ENCODE measurements at regions not wholly inside any gene's neighbourhood (a gene's known extent, or its start where the extent isn't known, plus 50 kb on each side); places are given as distances from the start of the nearest gene placed in this dataset.

- Histone ChIP-seq H3K4me1 (replicated peaks) (no peaks in the 10 kb centered on the region), H3K27ac (no peak overlapping the region), H3K9me3 (no peaks in the 10 kb centered on the region), H3K36me3 (no peaks in the 10 kb centered on the region), H3K4me3 (no peak overlapping the region), H3K27me3 (replicated peaks; ENCODE audit: insufficient read depth) (no peaks in the 10 kb centered on the region)
- intact Hi-C loops (cut with DNase I) = no loop called here
- no peak for DNase-seq (ENCODE audit: low spot score)
- TF ChIP-seq, protein P1, sequence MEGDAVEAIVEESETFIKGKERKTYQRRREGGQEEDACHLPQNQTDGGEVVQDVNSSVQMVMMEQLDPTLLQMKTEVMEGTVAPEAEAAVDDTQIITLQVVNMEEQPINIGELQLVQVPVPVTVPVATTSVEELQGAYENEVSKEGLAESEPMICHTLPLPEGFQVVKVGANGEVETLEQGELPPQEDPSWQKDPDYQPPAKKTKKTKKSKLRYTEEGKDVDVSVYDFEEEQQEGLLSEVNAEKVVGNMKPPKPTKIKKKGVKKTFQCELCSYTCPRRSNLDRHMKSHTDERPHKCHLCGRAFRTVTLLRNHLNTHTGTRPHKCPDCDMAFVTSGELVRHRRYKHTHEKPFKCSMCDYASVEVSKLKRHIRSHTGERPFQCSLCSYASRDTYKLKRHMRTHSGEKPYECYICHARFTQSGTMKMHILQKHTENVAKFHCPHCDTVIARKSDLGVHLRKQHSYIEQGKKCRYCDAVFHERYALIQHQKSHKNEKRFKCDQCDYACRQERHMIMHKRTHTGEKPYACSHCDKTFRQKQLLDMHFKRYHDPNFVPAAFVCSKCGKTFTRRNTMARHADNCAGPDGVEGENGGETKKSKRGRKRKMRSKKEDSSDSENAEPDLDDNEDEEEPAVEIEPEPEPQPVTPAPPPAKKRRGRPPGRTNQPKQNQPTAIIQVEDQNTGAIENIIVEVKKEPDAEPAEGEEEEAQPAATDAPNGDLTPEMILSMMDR (IDR thresholded peaks at IDR 0.05) = no peak
- no peak for TF ChIP-seq POLR2A (IDR thresholded peaks at IDR 0.05)
- no peak for TF ChIP-seq POLR2AphosphoS5 (IDR thresholded peaks at IDR 0.05)
Observed at GRCh38 chr4:154001193-154001592, 212.3 kb upstream of the SFRP2 start.

- intact Hi-C loops (cut with DNase I) = no loop called here
- no peak for TF ChIP-seq POLR2AphosphoS5 (IDR thresholded peaks at IDR 0.05)
- TF ChIP-seq, protein P1 (IDR thresholded peaks at IDR 0.05) = no peak
- TF ChIP-seq POLR2A (IDR thresholded peaks at IDR 0.05) = no peak
- WGBS = 80% methylated on average over 4 of the region's 4 CpGs
Observed at GRCh38 chr4:153997516-153997915, 208.6 kb upstream of the SFRP2 start.

GRCh38 chr4:153989505-153989904 is 200.6 kb upstream of the SFRP2 start:
- no peaks in the 10 kb centered on the region for H3K9me3 ChIP-seq
- TF ChIP-seq POLR2A (IDR thresholded peaks at IDR 0.05) = no peak
- TF ChIP-seq POLR2AphosphoS5 (IDR thresholded peaks at IDR 0.05) = no peak
- TF ChIP-seq, protein P1 (IDR thresholded peaks at IDR 0.05) = no peak
- intact Hi-C loops (cut with DNase I) = no loop called here
- no peaks in the 10 kb centered on the region for H3K36me3 ChIP-seq
- DNase-seq (ENCODE audit: low spot score) = no peak
- H3K4me1 ChIP-seq (replicated peaks) = no peaks in the 10 kb centered on the region
- H3K27me3 ChIP-seq (replicated peaks; ENCODE audit: insufficient read depth) = no peaks in the 10 kb centered on the region
- H3K4me3 ChIP-seq = no peak overlapping the region
- WGBS = 79% methylated on average over 2 of the region's 2 CpGs
- no peak overlapping the region for H3K27ac ChIP-seq

More at GRCh38 chr4:153997516-153997915, 208.6 kb upstream of the SFRP2 start:
- Histone ChIP-seq H3K4me3 (no peak overlapping the region), H3K9me3 (no peaks in the 10 kb centered on the region), H3K4me1 (replicated peaks) (no peaks in the 10 kb centered on the region), H3K27ac (no peak overlapping the region), H3K27me3 (replicated peaks; ENCODE audit: insufficient read depth) (no peaks in the 10 kb centered on the region), H3K36me3 (no peaks in the 10 kb centered on the region)
- no peak for DNase-seq (ENCODE audit: low spot score)

DNA sequence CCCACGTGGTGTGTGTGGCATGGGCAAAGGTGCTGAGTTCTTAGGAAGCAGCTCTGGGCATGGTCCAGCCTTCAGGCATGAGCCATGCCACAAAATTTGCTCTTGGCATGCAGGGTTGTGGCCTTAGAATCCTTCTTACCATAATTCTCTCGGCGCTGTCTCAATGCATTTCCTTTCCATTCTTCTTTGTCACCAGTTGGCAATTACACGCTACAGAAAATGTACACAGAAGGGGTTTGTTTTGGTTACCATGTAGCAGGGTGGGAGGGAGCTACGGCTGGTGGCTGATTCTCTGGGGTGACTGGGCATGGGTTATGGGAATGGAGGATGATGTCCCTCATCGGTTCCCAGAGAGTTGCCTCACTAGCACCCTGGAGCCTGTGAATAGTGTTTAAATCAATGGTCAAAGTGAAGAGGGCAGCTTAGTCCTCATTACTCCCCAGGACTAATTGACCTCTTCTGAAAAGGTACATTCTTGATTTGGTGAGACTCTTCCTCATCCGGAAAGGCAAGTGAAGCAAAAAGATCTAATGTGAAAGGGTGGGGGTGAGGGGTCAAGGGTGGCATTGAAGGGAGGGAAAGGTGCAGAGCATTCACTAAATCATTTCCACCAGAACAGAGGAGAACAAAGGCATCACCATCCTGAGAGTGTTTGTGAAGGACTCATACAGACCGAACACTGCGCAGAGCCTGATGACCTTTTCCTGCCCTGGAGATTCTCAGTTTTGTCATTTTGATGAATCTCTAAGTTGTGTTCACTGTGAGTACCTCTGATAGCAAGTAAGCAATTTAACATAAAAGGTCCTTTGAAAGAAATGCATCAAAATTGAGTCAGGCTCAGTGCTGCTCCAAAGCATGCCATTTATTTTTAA is 199.8 kb upstream of the SFRP2 start:
- Histone ChIP-seq H3K27ac (no peak overlapping the region), H3K27me3 (replicated peaks; ENCODE audit: insufficient read depth) (no peaks in the 10 kb centered on the region), H3K36me3 (no peaks in the 10 kb centered on the region), H3K4me3 (no peak overlapping the region), H3K9me3 (no peaks in the 10 kb centered on the region), H3K4me1 (replicated peaks) (no peaks in the 10 kb centered on the region)
- intact Hi-C loops (cut with DNase I) = no loop called here
- WGBS = 68% methylated on average over 9 of the region's 9 CpGs
- DNase-seq (ENCODE audit: low spot score) = no peak
- TF ChIP-seq, protein P1 (IDR thresholded peaks at IDR 0.05) = no peak
- TF ChIP-seq POLR2AphosphoS5 (IDR thresholded peaks at IDR 0.05) (no peak), POLR2A (IDR thresholded peaks at IDR 0.05) (no peak)

DNA sequence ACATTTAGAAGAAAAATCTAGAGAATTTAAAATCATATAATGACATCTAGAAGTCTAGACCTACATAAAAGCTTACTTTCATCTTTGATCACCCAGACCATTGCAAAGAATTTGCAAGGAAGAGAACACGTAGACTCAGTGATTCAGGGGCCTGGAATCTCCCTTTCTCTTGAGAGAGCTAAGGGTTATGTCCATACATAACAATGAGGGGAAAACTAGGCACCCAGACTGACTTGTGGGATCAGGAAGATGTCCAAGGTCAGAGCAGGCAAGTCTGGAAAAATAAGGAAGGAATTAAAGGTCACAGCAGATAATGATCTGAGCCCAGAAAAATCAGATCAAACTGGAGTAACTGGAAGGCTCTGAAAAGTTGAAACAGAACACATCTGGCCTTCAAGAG is 198.4 kb upstream of the SFRP2 start:
- Histone ChIP-seq H3K9me3 (no peaks in the 10 kb centered on the region), H3K36me3 (no peaks in the 10 kb centered on the region), H3K4me1 (replicated peaks) (no peaks in the 10 kb centered on the region), H3K4me3 (no peak overlapping the region), H3K27ac (no peak overlapping the region), H3K27me3 (replicated peaks; ENCODE audit: insufficient read depth) (no peaks in the 10 kb centered on the region)
- intact Hi-C loops (cut with DNase I) = no loop called here
- DNase-seq (ENCODE audit: low spot score) = no peak
- TF ChIP-seq, protein P1 (IDR thresholded peaks at IDR 0.05) = no peak
- no peak for TF ChIP-seq POLR2A (IDR thresholded peaks at IDR 0.05)
- TF ChIP-seq POLR2AphosphoS5 (IDR thresholded peaks at IDR 0.05) = no peak
- WGBS = 14% methylated on average over 1 of the region's 1 CpG
